NCI-H524 treated with DMSO at 0.1 percent for 48 hours (cell line): ENCODE measurements at regions not wholly inside any gene's neighbourhood (a gene's known extent, or its start where the extent isn't known, plus 50 kb on each side); places are given as distances from the start of the nearest gene placed in this dataset.
A peak's percentile ranks its signal among the peaks of the same experiment; 100 is the strongest.

Experiments used
- DNase-seq: peaks from one replicate; lab custom pipeline; 2025; lab: John Stamatoyannopoulos, UW

DNA sequence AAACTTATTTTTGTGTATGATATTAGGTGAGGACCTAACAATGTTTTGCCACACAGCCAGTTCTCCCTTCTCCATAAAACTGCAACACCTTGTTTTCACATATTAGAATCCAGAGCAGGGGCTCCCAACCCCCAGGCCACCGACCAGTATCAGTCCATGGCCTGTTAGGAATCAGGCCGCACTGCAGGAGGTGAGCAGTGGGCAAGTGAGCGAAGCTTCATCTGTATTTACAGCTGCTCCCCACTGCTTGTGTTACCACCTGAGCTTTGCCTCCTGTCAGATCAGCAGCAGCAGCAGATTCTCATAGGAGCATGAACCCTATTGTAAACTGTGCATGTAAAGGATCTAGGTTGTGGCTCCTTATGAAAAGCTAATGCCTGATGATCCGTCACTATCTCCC lies 185.9 kb upstream of the NSMCE3 start:
- no peak for DNase-seq

DNA sequence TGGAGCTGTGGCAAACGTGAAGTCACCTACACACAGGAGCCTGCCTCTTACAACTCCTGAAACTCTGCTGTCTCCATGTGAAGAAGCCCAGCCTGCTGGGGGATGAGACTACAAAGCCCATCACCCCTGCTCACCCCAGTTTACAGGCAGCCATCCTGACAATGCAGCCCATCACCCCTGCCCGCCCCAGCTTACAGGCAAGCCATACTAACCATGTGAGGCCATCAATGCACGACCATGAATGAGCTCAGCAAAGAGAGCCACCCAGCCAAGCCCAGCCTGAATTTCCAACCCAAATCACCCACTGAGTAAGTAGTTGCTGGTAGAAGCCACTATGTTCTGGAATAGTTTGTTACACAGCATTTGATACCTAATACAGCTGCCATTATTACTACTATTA lies 185.4 kb upstream of the NSMCE3 start:
- no peak for DNase-seq

DNA sequence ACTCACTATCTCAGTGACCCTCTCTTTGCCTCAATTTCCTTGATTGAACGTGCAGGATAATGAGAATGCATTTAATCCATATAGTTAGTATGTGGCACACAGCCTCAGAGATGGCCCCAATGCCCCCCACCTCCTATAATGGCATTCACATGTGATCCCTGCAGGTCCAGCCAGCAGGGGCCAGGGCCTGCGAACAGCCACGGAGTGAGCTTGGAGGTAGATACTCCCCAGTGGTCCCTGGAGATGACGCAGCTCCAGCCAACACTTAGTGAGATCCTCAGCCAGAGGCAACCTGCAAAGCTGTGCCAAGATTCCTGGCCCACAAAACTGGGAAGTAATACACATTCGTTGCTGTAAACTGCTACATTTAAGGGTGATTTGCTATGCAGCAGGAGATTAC lies 184.9 kb upstream of the NSMCE3 start:
- no peak for DNase-seq

DNA sequence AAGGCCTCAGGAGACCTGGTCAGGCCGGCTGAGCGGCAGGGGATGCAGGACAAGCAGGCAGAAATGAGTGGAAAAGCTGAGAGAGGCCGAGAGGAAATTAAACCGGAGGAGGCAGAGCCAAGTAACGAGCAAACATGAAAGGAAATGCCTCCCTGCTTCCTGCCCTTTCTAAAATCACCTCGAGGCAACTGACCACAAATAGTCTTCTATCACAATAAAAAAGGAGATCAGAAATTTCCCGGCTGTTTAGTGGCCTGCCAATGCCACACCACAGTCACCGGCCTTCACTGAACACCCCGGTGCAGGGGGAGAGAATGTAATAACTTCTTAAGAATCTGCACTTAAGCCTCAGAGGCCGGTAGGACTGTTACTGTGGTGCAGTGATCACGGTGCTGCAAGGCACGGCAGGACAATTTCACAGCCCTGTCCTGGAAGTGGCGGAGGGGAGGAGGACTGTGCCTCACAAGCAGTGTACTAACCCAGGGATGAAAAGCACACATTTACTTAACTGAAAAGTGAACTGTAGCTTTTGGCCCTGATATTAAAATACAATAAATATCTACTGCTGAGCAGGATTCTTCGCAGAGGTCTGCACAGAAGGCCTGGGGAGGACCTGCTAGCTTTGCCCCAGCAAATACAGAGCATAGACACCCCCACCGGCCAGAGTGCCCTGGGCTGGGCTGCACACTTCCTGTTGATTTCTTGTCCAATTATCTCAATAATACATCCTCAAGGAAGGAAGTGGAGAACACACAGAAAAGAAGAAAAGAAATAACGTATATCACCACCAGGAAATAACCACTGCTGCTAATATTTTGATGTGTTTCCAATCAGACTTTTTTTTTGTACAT lies 183.5 kb upstream of the NSMCE3 start:
- no peak for DNase-seq

DNA sequence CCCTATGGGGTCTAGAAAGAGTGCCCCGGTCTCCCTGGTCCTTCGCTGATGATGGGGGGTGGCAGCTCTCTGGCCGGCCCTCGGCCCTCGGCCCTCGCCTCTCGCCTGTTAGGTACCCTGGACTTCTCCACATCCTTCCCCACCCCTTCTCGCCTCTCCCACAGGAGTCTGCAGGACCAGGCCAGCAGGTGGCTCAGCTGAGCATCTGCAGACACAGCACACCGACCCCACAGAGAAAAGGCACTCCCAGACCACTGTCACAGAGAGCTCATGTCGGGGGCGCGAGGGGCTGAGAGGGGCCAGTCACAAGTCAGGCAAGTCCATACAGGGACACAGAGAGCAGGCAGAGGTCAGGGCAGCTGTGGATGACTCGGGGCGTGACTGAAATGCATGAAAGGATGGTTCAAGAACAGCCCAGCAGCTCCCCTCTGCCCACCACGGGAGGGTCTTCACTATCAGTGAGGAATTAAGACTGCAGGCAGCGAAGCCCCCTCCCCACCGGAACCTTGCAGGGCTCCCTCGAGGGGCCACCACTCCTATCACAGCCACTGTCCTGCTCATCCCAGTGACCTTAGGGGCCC lies 181.7 kb upstream of the NSMCE3 start:
- DNase-seq, result peak; percentile 27

DNA sequence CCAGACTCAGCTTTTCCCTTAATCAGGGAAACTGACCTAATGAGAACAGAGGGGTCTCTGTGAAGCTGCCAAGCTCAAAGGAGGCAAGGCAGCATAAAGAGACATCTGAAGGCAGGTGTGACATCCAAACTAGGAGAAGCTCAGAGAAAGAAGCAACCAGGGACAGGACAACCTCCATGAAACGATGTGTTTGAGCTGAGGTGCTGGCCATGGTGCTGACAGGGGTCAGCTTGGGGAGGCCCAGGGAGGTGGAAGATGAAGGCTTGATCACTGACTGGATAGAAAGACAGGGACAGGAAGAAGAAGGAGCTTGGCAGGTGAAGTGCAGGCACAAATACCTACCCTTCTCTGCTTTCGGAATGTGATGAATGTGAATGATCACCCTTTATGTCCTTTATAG lies 179.5 kb upstream of the NSMCE3 start:
- DNase-seq, result no peak

DNA sequence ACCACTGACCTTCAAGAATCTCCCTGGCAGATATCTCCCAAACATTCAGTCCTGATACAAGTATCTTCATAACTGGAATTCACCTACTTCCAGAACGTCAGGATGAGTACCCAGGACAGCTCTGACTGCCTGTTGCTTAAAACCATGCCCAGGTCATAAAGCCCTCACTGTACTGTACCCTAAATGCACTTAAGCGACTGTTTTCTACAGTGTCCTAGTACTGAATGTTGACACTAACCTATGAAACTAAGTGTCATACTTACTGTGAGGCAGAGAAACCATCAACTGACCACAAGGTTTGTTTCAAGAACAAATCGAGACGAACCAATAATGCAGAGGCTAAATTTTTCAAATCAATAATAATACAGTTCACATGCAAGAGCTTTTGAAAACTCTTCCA lies 178.7 kb upstream of the NSMCE3 start:
- DNase-seq, result no peak

DNA sequence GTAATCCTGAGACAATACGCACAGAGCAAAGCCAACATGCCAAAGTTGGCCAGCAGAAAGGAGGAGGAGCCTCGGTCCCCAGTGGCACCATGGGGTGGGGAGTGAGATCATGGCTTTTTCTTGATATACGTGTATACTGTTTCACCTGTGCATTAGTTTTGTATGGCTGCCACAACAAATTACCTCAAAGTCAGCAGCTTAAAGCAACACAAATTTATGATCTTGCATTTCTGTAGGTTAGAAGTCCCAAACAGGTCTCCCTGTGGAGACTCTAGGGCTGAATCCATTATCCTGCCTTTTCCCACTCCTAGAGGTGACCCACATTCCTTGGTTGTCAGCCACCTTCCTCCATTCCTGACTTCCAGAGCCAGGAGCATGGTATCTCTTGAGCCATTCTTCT lies 176.9 kb upstream of the NSMCE3 start:
- no peak for DNase-seq

DNA sequence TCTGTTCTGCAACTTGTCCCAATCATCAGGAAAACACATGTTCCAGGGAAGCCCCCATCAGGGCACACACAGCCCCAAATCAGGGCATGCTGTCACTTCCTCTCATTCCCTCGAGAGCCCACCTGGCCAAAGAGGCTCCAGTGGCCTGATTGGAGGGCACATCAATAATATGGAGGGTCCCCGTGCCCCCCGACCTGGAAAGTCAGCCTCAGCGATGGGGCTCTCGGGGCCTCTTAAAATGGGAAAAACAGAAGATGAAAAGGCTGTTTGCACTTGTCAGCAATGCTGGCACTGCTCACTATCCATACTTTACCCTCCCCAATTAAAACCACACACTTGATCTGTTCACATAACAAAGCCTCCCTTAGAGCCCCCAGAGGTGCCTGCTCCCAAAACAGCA lies 172.9 kb upstream of the NSMCE3 start:
- no peak for DNase-seq

DNA sequence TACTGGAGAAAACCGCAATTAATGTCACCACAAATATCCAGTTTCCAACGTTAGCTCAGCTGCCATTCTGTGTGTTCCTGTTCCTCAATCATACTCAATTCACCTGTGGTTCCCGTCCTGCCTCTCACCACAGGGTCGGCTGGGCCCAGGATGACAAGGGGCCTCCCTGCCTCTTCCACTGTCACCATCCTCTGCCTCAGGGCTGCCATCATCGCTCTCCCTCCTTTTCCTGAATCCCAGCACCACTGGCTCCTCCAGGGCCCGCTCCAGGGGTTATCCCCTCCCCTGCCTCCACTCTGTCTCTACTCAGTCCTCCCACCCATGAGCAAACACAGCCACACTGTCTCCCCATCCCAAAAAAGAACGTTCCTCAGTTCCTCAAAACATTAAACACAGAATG lies 170.9 kb upstream of the NSMCE3 start:
- no peak for DNase-seq

DNA sequence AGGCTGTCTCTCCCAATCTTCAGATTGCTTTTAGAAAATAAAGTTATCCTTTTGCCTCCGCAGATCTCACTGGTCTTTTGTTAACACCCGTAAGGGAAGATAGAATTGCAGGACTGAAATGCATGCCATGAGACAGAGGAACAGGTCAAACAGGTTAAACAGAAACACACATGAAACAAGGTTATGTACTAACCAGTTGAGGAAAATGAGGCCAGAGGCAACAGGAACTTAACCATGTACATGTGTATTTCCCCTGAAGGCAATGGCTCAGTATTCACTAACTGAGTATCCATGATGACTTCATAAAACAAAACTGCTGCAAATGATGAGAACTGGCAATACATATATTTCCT lies 169.1 kb upstream of the NSMCE3 start:
- DNase-seq, result no peak

DNA sequence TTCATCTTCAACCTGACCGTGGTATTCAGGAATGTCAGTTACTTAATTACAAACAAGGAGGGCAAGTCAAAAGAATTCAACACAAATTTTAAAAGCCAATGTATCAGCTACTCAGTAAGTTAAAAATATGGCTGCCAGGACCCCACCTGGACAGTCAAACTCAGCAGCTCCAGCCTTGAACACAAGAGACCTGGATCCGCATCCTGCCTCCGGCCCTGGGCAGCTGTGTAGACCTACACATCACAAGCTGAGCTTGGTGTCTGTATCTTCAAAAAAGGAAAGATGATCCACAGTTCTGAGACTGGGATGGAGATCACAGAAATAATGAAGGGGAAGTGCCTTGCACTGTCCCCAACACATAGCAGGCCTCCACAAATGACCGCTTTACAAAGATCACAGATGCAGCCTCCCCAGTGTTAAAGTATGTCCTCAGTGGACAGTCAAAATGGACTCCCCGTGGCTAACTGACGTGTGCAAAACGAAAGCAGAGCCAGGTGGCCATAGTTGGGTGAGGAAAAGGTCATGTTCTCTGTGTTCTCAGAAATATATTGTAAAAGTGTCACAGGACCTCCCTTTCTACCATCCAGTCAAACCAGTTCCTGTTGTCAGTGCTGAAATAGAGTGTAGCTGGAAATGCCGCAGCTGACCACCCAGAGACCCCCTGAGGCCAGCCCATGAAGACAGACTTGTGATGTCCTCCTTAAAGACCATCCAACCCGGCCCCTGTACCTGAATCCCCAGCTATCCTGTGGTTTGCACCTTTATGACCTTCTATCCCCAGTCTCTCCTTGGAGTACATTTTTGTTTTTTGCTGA lies 168.5 kb upstream of the NSMCE3 start:
- DNase-seq, result no peak

DNA sequence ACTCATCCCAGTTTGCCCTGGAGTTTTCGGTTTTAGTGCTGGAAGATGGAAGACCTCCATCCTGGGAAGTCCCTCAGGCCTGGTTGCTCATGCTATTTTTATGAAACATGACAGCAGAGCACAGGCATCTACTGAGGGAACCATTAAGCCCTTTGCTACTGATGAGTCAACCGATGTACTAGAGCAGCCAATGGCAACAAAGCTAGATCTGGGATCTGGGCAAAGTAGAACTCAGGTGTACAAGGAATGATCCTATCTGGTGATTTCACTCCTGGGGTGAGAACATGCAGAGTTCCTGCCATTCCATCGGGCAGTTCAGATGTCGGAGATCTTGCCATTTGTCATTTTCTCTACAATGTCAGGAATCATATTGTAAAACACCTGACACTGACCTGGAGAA lies 166.2 kb upstream of the NSMCE3 start:
- DNase-seq, result no peak

DNA sequence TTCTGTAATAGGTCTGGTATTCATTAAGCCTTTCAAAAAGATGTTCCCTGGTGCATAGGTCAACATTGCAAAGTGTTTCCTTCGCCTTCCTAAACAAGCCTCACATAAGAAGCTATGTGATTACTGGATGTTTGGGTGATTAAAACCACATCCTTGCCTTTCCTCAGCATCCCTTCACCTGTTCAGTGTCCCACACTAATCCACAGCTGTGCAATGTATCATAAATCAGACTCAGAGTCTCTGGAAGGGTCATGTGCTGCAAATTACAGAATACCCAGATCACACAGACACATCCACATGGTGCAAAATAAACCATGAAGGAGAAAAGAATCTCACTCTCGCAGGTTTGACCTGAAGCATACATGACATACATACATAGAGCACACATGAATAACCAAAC lies 164.7 kb upstream of the NSMCE3 start:
- no peak for DNase-seq

DNA sequence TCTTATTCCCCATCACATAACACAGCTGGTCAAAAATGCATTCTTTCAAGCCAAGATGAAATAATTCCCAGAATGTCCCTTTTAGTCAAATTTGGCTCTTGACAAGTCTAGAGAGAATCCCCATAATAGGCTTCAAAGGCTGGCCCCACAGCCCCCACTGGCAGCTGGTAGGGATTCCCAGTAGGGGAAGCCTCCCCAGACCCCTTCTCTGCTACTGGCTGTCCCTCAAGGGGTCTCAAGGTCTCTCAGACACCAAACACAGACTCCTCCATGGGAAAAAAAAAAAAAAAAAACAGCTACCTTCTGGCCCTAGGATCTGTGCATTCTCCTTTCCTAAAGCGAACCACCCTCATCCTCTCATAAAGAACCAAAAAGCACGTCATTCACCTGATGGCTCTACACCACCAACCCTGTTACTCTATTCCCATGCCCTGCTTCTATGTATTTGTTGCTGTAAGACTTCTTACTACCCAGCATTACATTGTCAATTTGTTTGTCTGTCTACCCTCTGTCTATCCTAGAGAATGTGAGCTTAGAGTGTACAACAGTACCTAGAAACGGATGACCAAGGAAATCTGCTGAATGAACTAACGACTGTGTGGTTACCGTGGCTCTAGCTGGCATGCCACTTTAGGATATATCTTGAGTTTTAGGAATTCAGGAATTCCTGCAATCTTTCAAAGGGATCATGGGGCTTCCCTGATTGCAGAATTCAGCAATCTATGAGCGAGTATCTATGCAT lies 164.1 kb upstream of the NSMCE3 start:
- DNase-seq, result no peak

DNA sequence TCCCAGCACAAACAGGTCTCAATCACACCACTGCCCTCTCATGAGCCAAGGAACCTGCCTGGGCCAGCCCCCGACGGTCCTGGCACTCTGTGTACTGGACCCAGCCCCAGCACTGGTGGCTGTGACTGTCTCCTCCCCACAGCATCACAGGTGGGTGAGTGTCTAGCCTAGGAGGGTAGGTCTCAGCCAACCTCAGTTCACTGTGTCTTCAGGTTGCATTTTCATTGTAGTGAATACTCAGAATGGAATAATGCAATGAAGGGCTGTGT lies 163.4 kb upstream of the NSMCE3 start:
- no peak for DNase-seq

DNA sequence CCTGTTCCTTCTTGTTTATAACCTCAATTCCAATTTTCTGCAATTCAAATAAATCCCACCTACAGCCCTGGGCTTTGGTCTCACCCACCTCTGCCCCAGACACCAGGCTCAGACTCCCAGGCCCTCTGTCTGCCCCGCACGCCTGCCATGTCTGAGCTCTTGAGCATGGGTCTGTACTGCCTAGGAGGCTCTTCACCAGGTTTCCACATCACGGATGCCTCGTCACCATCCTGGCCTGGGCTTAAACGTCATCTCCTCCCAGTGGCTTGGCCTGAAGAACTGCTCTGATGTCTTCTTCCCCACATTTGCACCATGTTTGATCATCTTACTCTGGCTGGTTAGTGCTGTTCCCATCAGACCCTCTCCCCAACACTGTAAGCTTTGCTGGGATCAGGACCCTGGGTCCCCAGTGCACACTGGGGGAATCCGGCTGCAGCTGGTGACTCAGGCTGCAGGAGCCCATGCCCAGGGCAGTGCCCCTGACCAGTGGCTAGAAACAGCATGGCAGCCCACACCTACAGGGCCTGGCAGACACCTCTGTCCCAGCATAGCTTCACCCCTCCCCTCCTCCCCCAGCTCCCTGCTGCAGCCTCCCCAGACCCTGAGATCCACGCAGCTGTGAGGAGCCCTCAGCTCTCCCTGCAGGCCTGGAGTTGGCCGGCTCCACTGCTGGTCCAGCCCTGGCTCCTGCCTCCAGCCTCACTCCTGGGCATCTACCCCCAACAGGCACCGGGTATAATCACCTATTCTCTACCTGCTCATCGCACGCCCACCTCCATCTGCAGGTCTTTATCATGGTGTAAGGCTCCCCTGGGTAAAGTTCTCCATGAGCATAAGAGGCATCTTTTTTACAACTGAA lies 162.8 kb upstream of the NSMCE3 start:
- no peak for DNase-seq

DNA sequence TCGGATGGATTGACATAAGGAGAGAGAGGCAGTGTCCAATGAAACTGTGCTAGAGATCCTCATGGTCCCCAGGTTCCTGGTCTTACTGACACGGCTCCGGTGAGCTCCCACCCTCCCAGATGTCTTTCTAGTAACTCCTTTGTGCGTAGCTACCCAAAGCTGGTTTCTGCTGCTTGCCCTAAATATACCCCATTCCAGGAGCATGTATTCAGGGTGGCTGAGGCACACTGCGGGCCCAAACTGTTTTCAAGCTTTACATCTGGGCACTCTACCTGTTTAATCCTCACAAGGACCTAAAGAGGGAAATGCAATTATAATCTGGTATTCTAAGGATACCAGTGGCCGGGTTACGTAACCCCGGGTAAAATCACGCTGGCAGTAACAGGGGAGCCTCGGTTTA lies 161.2 kb upstream of the NSMCE3 start:
- DNase-seq, result no peak

DNA sequence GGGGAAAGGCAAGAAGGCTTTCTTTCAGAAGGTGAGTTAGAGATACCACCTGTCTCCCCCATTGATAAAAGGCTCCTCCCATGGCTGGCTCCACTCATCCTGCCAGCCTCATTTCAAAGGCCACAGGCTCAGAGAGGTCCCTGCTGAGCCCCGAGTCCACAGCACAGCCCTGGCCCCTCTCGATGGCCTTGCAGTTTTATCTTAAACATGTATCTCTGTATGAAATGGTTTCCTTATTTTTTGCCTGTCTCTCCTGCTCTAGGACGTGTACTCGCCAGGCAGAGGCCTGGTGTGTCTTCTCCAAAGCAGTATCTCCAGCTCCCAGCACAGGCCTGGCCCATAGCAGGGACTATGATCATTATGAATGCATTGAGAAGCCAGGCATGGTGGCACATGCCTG lies 160.5 kb upstream of the NSMCE3 start:
- DNase-seq, result no peak

DNA sequence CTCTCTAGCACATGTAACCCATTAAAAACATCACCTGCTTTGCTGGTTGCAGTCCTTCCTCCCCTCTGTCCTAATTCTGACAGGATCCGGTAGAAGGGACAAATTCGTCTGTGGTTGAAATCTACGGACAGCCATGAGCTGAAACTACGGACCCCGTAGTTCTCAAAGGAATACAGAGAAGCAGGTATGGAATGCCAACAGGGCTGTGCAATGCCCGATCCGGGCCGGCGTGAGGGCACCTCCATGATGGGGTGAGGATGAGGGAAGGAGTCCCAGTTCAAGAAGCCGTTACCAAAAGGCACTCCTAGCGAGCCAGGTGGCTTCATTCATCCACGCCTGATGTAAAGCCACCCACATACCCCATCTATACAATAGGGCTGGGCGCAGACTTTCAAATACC lies 160.0 kb upstream of the NSMCE3 start:
- DNase-seq, result no peak

DNA sequence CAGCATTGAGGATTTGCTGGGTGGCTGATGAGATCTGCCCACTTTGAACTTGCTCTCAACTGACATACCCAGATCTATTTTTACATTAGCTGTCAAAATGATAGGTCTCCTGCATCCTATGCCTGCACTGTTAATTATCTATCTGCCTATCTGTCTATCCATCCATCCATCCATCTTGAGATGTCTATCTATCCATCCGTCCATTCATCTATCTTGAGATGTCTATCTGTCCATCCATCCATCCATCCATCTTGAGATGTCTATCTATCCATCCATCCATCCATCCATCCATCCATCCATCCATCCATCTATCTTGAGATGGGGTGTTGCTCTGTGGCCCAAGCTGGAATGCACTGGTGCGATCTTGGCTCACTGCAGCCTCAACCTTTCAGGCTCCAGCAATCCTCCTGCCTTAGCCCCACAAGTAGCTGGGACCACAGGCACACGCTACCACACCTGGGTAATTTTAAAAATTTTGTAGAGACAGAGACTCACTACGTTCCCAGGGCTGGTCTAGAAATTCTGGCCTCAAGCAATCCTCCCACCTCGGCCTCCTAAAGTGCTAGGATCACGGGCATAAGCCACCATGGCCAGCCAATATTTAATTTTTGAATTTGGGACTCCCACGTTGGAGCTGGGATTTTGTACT lies 159.4 kb upstream of the NSMCE3 start:
- DNase-seq, result no peak
